ENCODE measurements at regions not wholly inside any gene's neighbourhood (a gene's known extent, or its start where the extent isn't known, plus 50 kb on each side); places are given as distances from the start of the nearest gene placed in this dataset.
"Not testable (repeated sequence)": the region's sequence is repeated elsewhere in the genome, so short reads cannot be mapped to it uniquely, and the experiment has no call there.

DNA sequence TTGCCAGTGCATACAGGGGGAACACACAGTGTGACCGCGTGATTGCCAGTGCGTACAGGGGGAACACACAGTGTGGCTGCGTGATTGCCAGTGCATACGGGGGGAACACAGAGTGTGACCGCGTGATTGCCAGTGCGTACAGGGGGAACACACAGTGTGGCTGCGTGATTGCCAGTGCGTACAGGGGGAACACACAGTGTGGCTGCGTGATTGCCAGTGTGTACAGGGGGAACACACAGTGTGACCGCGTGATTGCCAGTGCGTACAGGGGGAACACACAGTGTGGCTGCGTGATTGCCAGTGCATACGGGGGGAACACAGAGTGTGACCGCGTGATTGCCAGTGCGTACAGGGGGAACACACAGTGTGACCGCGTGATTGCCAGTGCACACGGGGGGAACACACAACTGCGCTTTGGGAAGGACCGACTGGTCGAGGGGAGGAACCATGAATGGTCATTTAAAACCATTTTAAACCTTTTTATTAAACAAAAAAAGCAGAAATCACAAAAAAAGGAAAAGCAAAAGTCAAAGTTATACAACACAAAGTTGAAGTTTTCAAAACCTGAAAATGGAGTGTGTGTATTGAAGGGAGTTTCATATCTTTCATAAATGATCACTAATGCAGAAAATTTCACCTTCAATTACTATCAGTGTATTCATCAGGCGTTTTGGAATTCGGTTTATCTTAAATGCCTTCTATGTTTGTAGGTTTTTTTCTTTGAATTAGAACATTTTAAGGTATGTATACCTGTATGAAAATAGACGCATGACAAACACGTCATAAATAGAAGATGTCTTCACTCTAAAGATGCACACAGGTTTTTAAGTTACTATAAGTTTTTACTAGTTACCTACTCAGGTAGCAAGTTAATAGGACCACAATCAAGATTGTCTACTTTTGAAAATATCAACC is 141.0 kb downstream of the RTP5 start:
- not testable (repeated sequence) for H3K27me3 Mint-ChIP-seq; H3K9me3 Mint-ChIP-seq; H3K4me1 Mint-ChIP-seq; H3K36me3 Mint-ChIP-seq (ENCODE audit: low read depth); ATAC-seq (replicated peaks); H3K4me3 Mint-ChIP-seq; H3K27ac Mint-ChIP-seq

GRCh38 chr2:242011167-242011513 is 141.6 kb downstream of the RTP5 start:
- Mint-ChIP-seq H3K4me3 (no peak overlapping the region), H3K27me3 (no peaks in the 10 kb centered on the region), H3K4me1 (no peaks in the 10 kb centered on the region), H3K27ac (no peak overlapping the region), H3K9me3 (no peaks in the 10 kb centered on the region), H3K36me3 (ENCODE audit: low read depth) (no peaks in the 10 kb centered on the region)
- ATAC-seq (replicated peaks), result peak; percentile 53

DNA sequence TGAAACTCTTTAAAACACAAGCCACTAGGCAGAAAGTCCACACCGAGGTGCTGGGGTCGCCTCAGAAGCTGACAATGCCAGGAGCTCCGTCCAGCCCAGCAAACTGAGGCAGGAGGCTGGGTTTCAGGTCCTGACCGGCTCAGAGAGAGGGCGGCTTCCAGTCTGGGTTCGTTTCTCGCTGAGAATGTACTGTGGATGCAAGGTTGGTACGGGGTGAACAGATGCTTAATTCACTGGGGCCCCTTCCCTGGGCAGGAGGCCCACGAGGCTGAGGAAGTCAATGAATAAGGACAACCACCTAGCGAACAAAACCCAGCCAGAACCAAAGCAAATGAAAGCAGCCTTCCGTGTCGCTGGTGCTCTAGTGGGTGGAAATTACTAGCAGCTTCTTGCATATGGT is 142.0 kb downstream of the RTP5 start:
- no peak for ATAC-seq (replicated peaks)
- Mint-ChIP-seq H3K27ac (no peak overlapping the region), H3K4me3 (no peak overlapping the region), H3K36me3 (ENCODE audit: low read depth) (no peaks in the 10 kb centered on the region), H3K4me1 (no peaks in the 10 kb centered on the region), H3K27me3 (peaks cover 2% of the 10 kb centered on the region), H3K9me3 (no peaks in the 10 kb centered on the region)

DNA sequence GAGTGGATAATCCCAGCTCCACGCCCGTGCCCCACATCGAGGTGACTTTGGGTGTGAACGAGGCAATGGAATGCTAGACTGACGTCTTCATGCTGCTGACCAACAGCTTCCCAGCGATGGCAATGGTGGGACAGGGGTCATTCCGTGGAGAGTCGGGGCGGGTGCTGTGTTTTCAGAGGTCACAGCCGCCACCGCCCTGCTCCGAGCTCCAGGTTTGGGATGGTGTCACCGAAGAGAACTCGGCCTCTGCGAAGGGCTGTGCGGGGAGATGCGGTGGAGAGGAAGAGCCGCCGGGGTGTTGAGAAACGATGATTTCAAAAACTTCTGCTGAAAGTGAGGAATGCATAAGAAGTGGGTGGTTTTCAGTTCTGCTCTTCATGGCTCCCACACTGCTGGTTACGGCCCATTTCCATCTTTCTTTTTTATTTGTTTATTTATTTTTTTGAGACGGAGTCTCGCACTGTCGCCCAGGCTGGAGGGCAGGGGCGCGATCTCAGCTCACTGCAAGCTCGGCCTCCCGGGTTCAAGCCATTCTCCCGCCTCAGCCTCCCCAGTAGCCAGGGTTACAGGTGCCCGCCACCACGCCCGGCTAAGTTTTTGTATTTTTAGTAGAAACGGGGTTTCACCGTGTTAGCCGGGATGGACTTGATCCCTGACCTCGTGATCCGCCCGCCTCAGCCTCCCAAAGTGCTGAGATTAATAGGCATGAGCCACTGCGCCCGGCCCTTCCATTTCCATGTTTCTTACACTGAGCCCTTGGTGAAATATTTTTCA is 142.6 kb downstream of the RTP5 start:
- H3K4me3 Mint-ChIP-seq, result no peak overlapping the region
- H3K36me3 Mint-ChIP-seq (ENCODE audit: low read depth), result no peaks in the 10 kb centered on the region
- ATAC-seq (replicated peaks), result no peak
- H3K4me1 Mint-ChIP-seq, result no peaks in the 10 kb centered on the region
- H3K27ac Mint-ChIP-seq, result no peak overlapping the region
- H3K9me3 Mint-ChIP-seq, result no peaks in the 10 kb centered on the region
- H3K27me3 Mint-ChIP-seq, result peaks cover 3% of the 10 kb centered on the region

- Mint-ChIP-seq H3K36me3 (ENCODE audit: low read depth) (no peaks in the 10 kb centered on the region), H3K4me3 (no peak overlapping the region), H3K27me3 (peaks cover 3% of the 10 kb centered on the region), H3K27ac (no peak overlapping the region), H3K4me1 (no peaks in the 10 kb centered on the region), H3K9me3 (no peaks in the 10 kb centered on the region)
- no peak for ATAC-seq (replicated peaks)
Measured at GRCh38 chr2:242012956-242013764, 143.6 kb downstream of the RTP5 start.

DNA sequence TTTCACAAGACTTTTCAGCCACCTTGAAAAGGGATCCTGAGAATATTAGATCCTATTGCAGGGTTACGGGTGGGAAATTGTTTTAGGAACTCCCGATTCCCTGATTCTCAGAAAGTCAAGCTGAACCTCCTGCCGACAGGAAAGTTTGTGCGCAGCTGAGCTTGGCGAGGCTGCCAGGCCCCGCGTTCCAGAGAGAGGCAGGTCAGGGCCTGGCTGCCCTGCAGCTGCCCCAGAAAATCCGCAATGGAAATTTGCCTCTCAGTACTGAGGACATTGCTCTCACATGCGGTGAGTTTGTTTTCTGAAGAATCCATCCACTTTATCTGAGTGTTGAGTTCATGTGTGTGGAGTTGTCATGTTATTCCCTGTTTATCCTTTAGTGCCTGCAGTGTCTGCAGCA is 144.2 kb downstream of the RTP5 start:
- no peak for ATAC-seq (replicated peaks)
- Mint-ChIP-seq H3K27me3 (peaks cover 3% of the 10 kb centered on the region), H3K9me3 (no peaks in the 10 kb centered on the region), H3K27ac (no peak overlapping the region), H3K4me3 (no peak overlapping the region), H3K36me3 (ENCODE audit: low read depth) (no peaks in the 10 kb centered on the region), H3K4me1 (no peaks in the 10 kb centered on the region)

DNA sequence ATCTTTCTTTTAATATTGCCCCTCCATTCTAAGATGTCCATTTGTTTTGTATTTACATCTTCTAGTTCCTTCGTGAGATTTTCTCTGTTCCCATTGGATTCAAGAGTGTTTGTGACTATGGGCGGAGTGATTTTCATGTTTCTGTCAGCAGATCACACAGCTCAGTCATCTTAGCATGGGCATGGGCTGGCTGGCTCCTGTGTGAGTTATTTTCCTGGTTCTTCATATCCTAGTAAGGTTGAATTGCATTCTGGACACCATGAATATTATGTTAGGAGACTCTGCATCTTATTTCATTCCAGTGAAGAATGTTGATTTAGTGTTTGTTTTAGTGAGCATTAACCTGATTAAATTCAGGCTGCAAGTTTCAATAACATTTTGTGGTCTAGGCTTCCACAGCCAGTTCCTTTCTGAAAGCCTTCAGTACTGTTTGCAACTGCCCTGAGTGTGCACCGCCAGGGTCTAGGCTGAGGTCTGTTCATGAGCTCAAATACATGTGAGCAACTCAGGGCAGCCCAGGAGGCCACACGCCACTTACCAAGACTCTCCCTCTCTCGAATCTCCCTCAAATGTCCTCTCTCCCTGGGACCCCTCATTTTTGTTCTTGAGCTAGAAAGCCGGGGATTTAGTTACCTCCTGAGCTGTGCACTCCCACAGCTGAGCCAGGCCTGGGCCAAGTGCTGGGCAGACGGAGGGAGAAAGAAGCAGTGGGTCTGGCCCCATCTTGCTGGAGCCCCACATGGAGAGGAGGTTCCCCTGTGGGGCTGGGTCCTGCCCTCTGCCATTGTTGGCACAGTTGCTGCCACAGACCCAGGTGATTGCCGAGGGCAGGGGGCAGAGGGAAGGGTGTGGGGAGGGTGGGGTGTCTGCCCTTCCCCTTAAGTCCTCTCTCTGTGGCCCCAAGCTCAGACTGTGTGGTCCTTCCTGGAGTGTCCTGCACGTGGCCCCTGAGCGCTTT is 145.9 kb downstream of the RTP5 start:
- peaks cover 6% of the 10 kb centered on the region for H3K27me3 Mint-ChIP-seq

GRCh38 chr2:242017086-242017485 is 147.6 kb downstream of the RTP5 start:
- no peak overlapping the region for H3K27ac Mint-ChIP-seq
- peaks cover 10% of the 10 kb centered on the region for H3K27me3 Mint-ChIP-seq
- no peaks in the 10 kb centered on the region for H3K4me1 Mint-ChIP-seq
- no peak for ATAC-seq (replicated peaks)
- no peaks in the 10 kb centered on the region for H3K9me3 Mint-ChIP-seq
- no peaks in the 10 kb centered on the region for H3K36me3 Mint-ChIP-seq (ENCODE audit: low read depth)
- no peak overlapping the region for H3K4me3 Mint-ChIP-seq

More for the DNA sequence above, 145.9 kb downstream of the RTP5 start:
- H3K4me1 Mint-ChIP-seq, result no peaks in the 10 kb centered on the region
- H3K4me3 Mint-ChIP-seq, result no peak overlapping the region
- no peak overlapping the region for H3K27ac Mint-ChIP-seq
- H3K36me3 Mint-ChIP-seq (ENCODE audit: low read depth), result no peaks in the 10 kb centered on the region
- no peak for ATAC-seq (replicated peaks)
- no peaks in the 10 kb centered on the region for H3K9me3 Mint-ChIP-seq

DNA sequence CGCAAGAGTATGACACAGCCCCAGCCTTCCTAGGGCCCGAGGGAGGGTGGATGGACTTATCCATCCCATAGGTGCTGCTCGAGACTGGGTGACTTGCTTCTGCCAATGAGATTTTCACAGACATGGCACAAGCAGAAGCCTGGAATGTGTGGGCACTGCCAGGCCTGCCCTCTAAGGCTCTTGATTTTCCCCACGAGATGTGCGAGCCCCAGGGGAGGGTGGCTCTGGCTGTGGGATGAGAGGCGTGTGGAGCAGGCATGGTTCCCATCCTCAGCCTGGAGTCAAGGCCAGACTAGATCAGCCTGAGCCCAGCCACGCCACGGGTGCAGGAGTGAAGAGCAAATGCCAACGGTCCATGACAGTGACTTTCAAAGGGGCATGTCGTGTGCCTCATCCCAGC is 148.9 kb downstream of the RTP5 start:
- H3K4me1 Mint-ChIP-seq; H3K36me3 Mint-ChIP-seq (ENCODE audit: low read depth); H3K27ac Mint-ChIP-seq; H3K9me3 Mint-ChIP-seq; H3K27me3 Mint-ChIP-seq; ATAC-seq (replicated peaks); H3K4me3 Mint-ChIP-seq: not testable (repeated sequence)

GRCh38 chr2:242019344-242019743 is 149.8 kb downstream of the RTP5 start:
- no peak for ATAC-seq (replicated peaks)
- no peak overlapping the region for H3K4me3 Mint-ChIP-seq
- H3K27me3 Mint-ChIP-seq, result peaks cover 10% of the 10 kb centered on the region
- H3K9me3 Mint-ChIP-seq, result no peaks in the 10 kb centered on the region
- H3K27ac Mint-ChIP-seq, result no peak overlapping the region
- H3K4me1 Mint-ChIP-seq, result no peaks in the 10 kb centered on the region
- no peaks in the 10 kb centered on the region for H3K36me3 Mint-ChIP-seq (ENCODE audit: low read depth)

GRCh38 chr2:242020196-242021004 is 150.9 kb downstream of the RTP5 start:
- Mint-ChIP-seq H3K4me1 (no peaks in the 10 kb centered on the region), H3K36me3 (ENCODE audit: low read depth) (no peaks in the 10 kb centered on the region), H3K4me3 (no peak overlapping the region), H3K9me3 (no peaks in the 10 kb centered on the region), H3K27ac (peak overlapping the region; percentile 9), H3K27me3 (peaks cover 20% of the 10 kb centered on the region)
- no peak for ATAC-seq (replicated peaks)

DNA sequence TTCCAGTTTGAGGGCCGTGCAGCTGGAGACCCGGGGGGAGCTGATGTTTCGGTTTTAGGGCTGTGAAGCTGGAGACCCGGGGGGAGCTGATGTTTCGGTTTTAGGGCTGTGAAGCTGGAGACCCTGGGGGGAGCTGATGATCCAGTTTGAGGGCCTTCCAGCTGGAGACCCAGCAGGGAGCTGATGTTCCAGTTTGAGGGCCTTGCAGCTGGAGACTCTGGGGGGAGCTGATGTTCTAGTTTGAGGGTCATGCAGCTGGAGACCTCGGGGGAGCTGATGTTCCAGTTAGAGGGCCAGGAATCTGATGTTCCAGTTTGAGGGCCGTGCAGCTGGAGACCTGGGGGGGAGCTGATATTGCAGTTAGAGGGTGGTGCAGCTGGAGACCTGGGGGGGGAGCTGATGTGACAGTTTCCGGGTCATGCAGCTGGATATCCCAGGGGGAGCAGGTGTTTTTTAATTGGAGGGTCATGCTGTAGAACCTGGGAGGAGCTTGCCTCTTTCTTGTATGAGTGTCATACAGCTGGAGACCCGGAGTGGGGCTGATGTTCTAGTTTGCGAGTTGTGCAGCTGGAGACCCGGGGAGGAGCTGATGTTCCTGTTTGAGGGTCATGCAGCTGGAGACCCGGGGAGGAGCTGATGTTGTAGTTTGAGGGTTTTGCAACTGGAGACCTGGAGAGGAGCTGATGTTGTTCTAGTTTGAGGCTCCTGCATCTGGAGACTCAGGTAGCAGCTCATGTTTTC is 153.2 kb downstream of the RTP5 start:
- no peaks in the 10 kb centered on the region for H3K4me1 Mint-ChIP-seq
- no peak for ATAC-seq (replicated peaks)
- H3K27me3 Mint-ChIP-seq, result peaks cover 18% of the 10 kb centered on the region
- no peak overlapping the region for H3K27ac Mint-ChIP-seq
- H3K36me3 Mint-ChIP-seq (ENCODE audit: low read depth), result no peaks in the 10 kb centered on the region
- no peak overlapping the region for H3K4me3 Mint-ChIP-seq
- no peaks in the 10 kb centered on the region for H3K9me3 Mint-ChIP-seq

Data from activated T-helper 17 cell treated with anti-CD3 and anti-CD28 coated beads, Interleukin-2, amount 50 U/mL, for 72 hours (primary cell).